ENCODE measurements at regions not wholly inside any gene's neighbourhood (a gene's known extent, or its start where the extent isn't known, plus 50 kb on each side); places are given as distances from the start of the nearest gene placed in this dataset.
A peak's percentile ranks its signal among the peaks of the same experiment; 100 is the strongest.

DNA sequence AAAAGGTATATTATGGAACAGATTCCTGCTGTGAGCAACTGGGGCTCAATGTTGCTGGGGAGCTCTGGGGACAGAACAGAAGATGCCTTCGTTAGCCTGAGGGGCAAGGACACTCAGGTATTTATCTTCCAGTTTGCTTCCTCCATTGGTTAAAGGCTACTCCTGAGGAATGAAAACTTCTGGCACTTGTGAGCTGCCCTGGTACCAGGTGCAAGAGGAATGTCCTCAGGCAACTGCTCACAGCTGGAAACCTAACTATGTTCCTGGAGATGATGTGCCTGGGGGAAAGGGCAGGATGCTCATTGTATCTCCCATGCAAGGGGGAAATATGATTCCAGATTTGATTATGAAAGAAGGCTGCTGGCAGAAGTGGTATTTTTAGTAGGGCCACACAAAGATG is 54.0 kb upstream of the BBX start:
- DNase-seq (ENCODE audit: low spot score), result no peak

DNA sequence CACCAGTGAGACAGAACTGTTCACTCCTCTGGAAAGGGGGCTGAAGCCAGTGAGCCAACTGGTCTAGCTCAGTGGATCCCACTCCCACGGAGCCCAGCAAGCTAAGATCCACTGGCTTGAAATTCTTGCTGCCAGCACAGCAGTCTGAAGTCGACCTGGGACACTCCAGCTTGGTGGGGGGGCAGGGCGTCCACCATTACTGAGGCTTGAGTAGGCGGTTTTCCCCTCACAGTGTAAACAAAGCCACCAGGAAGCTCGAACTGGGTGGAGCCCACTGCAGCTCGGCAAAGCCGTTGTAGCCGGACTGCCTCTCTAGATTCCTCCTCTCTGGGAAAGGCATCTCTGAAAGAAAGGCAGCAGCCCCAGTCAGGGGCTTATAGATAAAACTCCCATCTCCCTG is 52.3 kb upstream of the BBX start:
- peak; percentile 28 for DNase-seq (ENCODE audit: low spot score)

Data from LoVo (cell line).